ENCODE measurements at regions not wholly inside any gene's neighbourhood (a gene's known extent, or its start where the extent isn't known, plus 50 kb on each side); places are given as distances from the start of the nearest gene placed in this dataset.

GRCh38 chr16:87548046-87548445 lies 54.3 kb upstream of the JPH3 start:
- H3K36me3 ChIP-seq = no peaks in the 10 kb centered on the region
- DNase-seq = no peak
- no peak overlapping the region for H3K4me3 ChIP-seq
- intact Hi-C loops (cut with DNase I; ENCODE audit: low total_unique reads) (loop anchor here (10.0 kb wide), 1 partner anchor 133 kb away; no protein-coding TSS in a partner anchor), in situ Hi-C loops (cut with MboI; ENCODE audit: low pct_ligation_motif_present in 1 of 4, low pct_unique_long_range_greater_than_20kb in 1 of 4, low sequenced_read_pairs in 3 of 4) (no loop called here)
- H3K4me1 ChIP-seq = peaks cover 0 to 3% (median 0%) of the 10 kb centered on the region in 4 donors
- peaks cover 8% of the 10 kb centered on the region for H3K27me3 ChIP-seq
- WGBS, 2 donors (ENCODE audit: low coverage in 1 of 2) = 0 to 25% methylated on average over 1 to 3 of the region's 3 CpGs
- H3K27ac ChIP-seq = no peak overlapping the region
- TF ChIP-seq POLR2A (IDR thresholded peaks at IDR 0.05) (no peak), EP300 (IDR thresholded peaks at IDR 0.05; ENCODE audit: low read depth) (no peak), POLR2AphosphoS5 (IDR thresholded peaks at IDR 0.05) (no peak), CTCF (IDR thresholded peaks at IDR 0.05) (no peak)
- no peaks in the 10 kb centered on the region for H3K9me3 ChIP-seq

GRCh38 chr16:87543436-87544191 lies 50.8 kb upstream of the ZCCHC14 start:
- intact Hi-C loops (cut with DNase I; ENCODE audit: low total_unique reads) (loop anchor here (10.0 kb wide), 1 partner anchor 129 kb away; no protein-coding TSS in a partner anchor), in situ Hi-C loops (cut with MboI; ENCODE audit: low pct_ligation_motif_present in 1 of 4, low pct_unique_long_range_greater_than_20kb in 1 of 4, low sequenced_read_pairs in 3 of 4) (no loop called here)

GRCh38 chr16:87542531-87543102 lies 49.8 kb upstream of the ZCCHC14 start:
- TF ChIP-seq EP300 (IDR thresholded peaks at IDR 0.05; ENCODE audit: low read depth) = no peak
- no peak for TF ChIP-seq POLR2AphosphoS5 (IDR thresholded peaks at IDR 0.05)
- no peak for TF ChIP-seq POLR2A (IDR thresholded peaks at IDR 0.05)
- TF ChIP-seq CTCF (IDR thresholded peaks at IDR 0.05) = no peak
- no peaks in the 10 kb centered on the region for H3K36me3 ChIP-seq
- H3K9me3 ChIP-seq = no peaks in the 10 kb centered on the region
- peaks cover 0 to 14% (median 0%) of the 10 kb centered on the region in 4 donors for H3K4me1 ChIP-seq
- in situ Hi-C loops (cut with MboI; ENCODE audit: low pct_ligation_motif_present in 1 of 4, low pct_unique_long_range_greater_than_20kb in 1 of 4, low sequenced_read_pairs in 3 of 4) = no loop called here
- DNase-seq = no peak
- intact Hi-C loops (cut with DNase I; ENCODE audit: low total_unique reads) = loop anchor here (10.0 kb wide), 1 partner anchor 128 kb away; no protein-coding TSS in a partner anchor
- WGBS, 2 donors (ENCODE audit: low coverage in 1 of 2) = 50 to 72% methylated on average over 2 to 17 of the region's 17 CpGs
- H3K27me3 ChIP-seq = peaks cover 21% of the 10 kb centered on the region
- H3K27ac ChIP-seq = no peak overlapping the region
- no peak overlapping the region for H3K4me3 ChIP-seq

More at GRCh38 chr16:87543436-87544191, 50.8 kb upstream of the ZCCHC14 start:
- no peak for DNase-seq
- TF ChIP-seq POLR2A (IDR thresholded peaks at IDR 0.05) (no peak), POLR2AphosphoS5 (IDR thresholded peaks at IDR 0.05) (no peak), EP300 (IDR thresholded peaks at IDR 0.05; ENCODE audit: low read depth) (no peak), CTCF (IDR thresholded peaks at IDR 0.05) (no peak)
- Histone ChIP-seq H3K4me1 (peaks cover 0 to 14% (median 0%) of the 10 kb centered on the region in 4 donors), H3K27ac (no peak overlapping the region), H3K36me3 (no peaks in the 10 kb centered on the region), H3K4me3 (no peak overlapping the region), H3K9me3 (no peaks in the 10 kb centered on the region), H3K27me3 (peaks cover 18% of the 10 kb centered on the region)
- WGBS, 2 donors (ENCODE audit: low coverage in 1 of 2) = 62% methylated on average over 20 of the region's 28 CpGs; no CpG with 5 or more reads in 1 of the 2 donors

Data from transverse colon (tissue), 4 donors.